K562 (cell line): ENCODE measurements at regions not wholly inside any gene's neighbourhood (a gene's known extent, or its start where the extent isn't known, plus 50 kb on each side); places are given as distances from the start of the nearest gene placed in this dataset.

Experiments
- ATAC-seq: fragments of 200-7000 bp; cut with Tn5 transposase; 3 replicates; pipeline ENCODE4 v1.9.1; 2020; ENCODE audit warnings: moderate library complexity
- BruUV-seq: library from RNA; stranded (reverse); fragments of 400-500 nt; replicated peaks from 2 replicates; lab custom pipeline; 2021; lab: Mats Ljungman, UMichigan
- CTCF ChIA-PET: fragments of 300-600 bp; formaldehyde crosslinking; extraction: SDS; loops from one replicate; lab custom pipeline; 2021; ENCODE audit warnings: low intra/inter-chr PET ratio; lab: Yijun Ruan, JAX
- POLR2A ChIA-PET: fragments of 300-600, 350-650 bp; sonication (Branson Sonifier 250); formaldehyde crosslinking; extraction: SDS; loops from one replicate; lab custom pipeline; 2021; ENCODE audit warnings: antibody characterized with exemption, inconsistent platforms; lab: Yijun Ruan, JAX
- DNase-seq, 4 experiments: peaks; one replicate each; pipeline versions ENCODE4 v3.0.0 to v3.0.0-alpha.2; 2011 to 2018; ENCODE audit warnings: low spot score in 3 of 4, mixed read lengths in 3 of 4; ENCODE audit errors: extremely low read depth in 1 of 4
- FAIRE-seq: peaks from 2 replicates; lab custom pipeline; 2011; peaks lifted over from hg19 to GRCh38; lab: Jason Lieb, UNC
- H2AFZ ChIP-seq: 2 replicates; pipeline ENCODE4 v1.6.0; 2011; ENCODE audit warnings: low read depth, low read length, control low read depth, inconsistent platforms
- H3K27ac ChIP-seq: fragments of 200-600 bp; 3 replicates; pipeline ENCODE4 v1.8.0; 2011; ENCODE audit warnings: low read depth, mild to moderate bottlenecking, control low read depth, inconsistent platforms, low read length, moderate library complexity, mixed read lengths; ENCODE audit errors: extremely low read depth
- H3K27me3 ChIP-seq, 2 experiments: fragments of 300-600 bp in 1 of 2; 2 replicates in 1 of 2; 3 replicates in 1 of 2; pipeline versions ENCODE4 v1.6.0 to v1.8.0; 2011; ENCODE audit warnings: inconsistent platforms in 2 of 2, low read length in 2 of 2, mild to moderate bottlenecking in 1 of 2, mixed read lengths in 1 of 2, moderate library complexity in 1 of 2; ENCODE audit not compliant: control insufficient read depth in 2 of 2, insufficient read depth in 2 of 2
- H3K36me3 ChIP-seq: fragments of 300-600 bp; 3 replicates; pipeline ENCODE4 v1.8.0; 2011; ENCODE audit warnings: mild to moderate bottlenecking, low read length, inconsistent platforms; ENCODE audit not compliant: control insufficient read depth, insufficient read depth
- H3K4me1 ChIP-seq, 2 experiments: fragments of 200-600 bp in 1 of 2; replicated peaks in 1 of 2; 2 replicates in 1 of 2; 3 replicates in 1 of 2; pipeline versions ENCODE4 v1.5.1 to v1.8.0; 2011; ENCODE audit warnings: inconsistent platforms in 2 of 2, low read length in 2 of 2, mild to moderate bottlenecking in 1 of 2, mixed read lengths in 1 of 2, moderate library complexity in 1 of 2; ENCODE audit not compliant: control insufficient read depth in 2 of 2, insufficient read depth in 2 of 2
- H3K4me2 ChIP-seq: 2 replicates; pipeline ENCODE4 v1.6.1; 2011; ENCODE audit warnings: low read length, control low read depth, inconsistent platforms, mixed read lengths; ENCODE audit not compliant: insufficient read depth
- H3K4me3 ChIP-seq: fragments of 200-600 bp; sonication (generic), shearing (Covaris generic); 2 replicates; pipeline ENCODE4 v1.5.1; 2016; ENCODE audit warnings: control low read depth, inconsistent platforms
- H3K79me2 ChIP-seq: fragments of 200-600 bp; 3 replicates; pipeline ENCODE4 v1.8.0; 2011; ENCODE audit warnings: low read length, inconsistent platforms; ENCODE audit not compliant: control insufficient read depth, insufficient read depth
- H3K9ac ChIP-seq, 2 experiments: 2 replicates each; pipeline versions ENCODE4 v1.6.0 to v1.6.1; 2011; ENCODE audit warnings: low read depth in 2 of 2, low read length in 2 of 2, control low read depth in 1 of 2, inconsistent platforms in 1 of 2, mild to moderate bottlenecking in 1 of 2, mixed read lengths in 1 of 2; ENCODE audit not compliant: insufficient read depth in 1 of 2
- H3K9me1 ChIP-seq: one replicate; pipeline ENCODE4 v1.6.0; 2011; ENCODE audit warnings: inconsistent platforms, mild to moderate bottlenecking, low read length, moderate library complexity; ENCODE audit not compliant: control insufficient read depth, insufficient read depth
- H3K9me3 ChIP-seq: replicated peaks from 2 replicates; pipeline ENCODE4 v1.5.1; 2011; ENCODE audit warnings: low read depth, low read length, inconsistent platforms; ENCODE audit not compliant: control insufficient read depth, insufficient read depth
- H4K20me1 ChIP-seq: replicated peaks from 2 replicates; pipeline ENCODE4 v1.6.1; 2011; ENCODE audit warnings: low read length, inconsistent platforms, mixed read lengths; ENCODE audit not compliant: control insufficient read depth, insufficient read depth
- NCOA6 ChIP-seq: fragments of 450-650 bp; IDR thresholded peaks from 2 replicates; pipeline ENCODE4 v1.6.1; 2017; ENCODE audit warnings: mild to moderate bottlenecking
- PHB2 ChIP-seq: fragments of 450-650 bp; IDR thresholded peaks from 2 replicates; pipeline ENCODE4 v1.6.1; 2017; ENCODE audit warnings: low read depth
- SPI1 ChIP-seq: IDR thresholded peaks from 2 replicates; pipeline ENCODE4 v1.6.1; 2011; ENCODE audit warnings: low read depth, low read length, control low read depth, borderline replicate concordance
- SRSF9 ChIP-seq: fragments of 200-400 bp; formaldehyde crosslinking; IDR thresholded peaks from 2 replicates; pipeline ENCODE4 v1.6.1; 2017; ENCODE audit warnings: low read depth, low read length, borderline replicate concordance
- TSC22D4 ChIP-seq: fragments of 450-650 bp; IDR thresholded peaks from 2 replicates; pipeline ENCODE4 v1.6.1; 2016; ENCODE audit warnings: missing genetic modification characterization, missing biosample characterization, control low read depth
- U2AF2 ChIP-seq: fragments of 200-400 bp; formaldehyde crosslinking; optimal IDR thresholded peaks from 2 replicates; pipeline ENCODE3; 2017; ENCODE audit warnings: low read depth, mild to moderate bottlenecking, low read length
- WGBS: fragments of 100-300 bp; shearing (Covaris generic); methylation state at CpG from one replicate; pipeline ENCODE4 v1.1.6; 2016; ENCODE audit warnings: low coverage, mixed read lengths; ENCODE audit not compliant: insufficient coverage; ENCODE audit errors: missing lambda C conversion rate; 5-methylcytosine and 5-hydroxymethylcytosine counted together
- in situ Hi-C: fragments of 300-500 bp; cut with MboI; formaldehyde crosslinking; loops from 4 replicates; pipeline ENCODE4 v1.15.0; 2018; ENCODE audit warnings: inconsistent platforms, mixed read lengths
- intact Hi-C: fragments of 100-400 bp; cut with micrococcal nuclease; formaldehyde crosslinking; loops from 2 replicates; pipeline ENCODE4 v1.14.2; 2022
- TF ChIP-seq, protein P1 (sequence below): fragments of 200-600 bp; sonication (generic); IDR thresholded peaks from one replicate; pipeline ENCODE4 v1.6.1; 2012; ENCODE audit warnings: mild to moderate bottlenecking, low read depth, low read length, inconsistent platforms
- TF ChIP-seq, protein P2 (sequence below): fragments of 450-650 bp; IDR thresholded peaks from 2 replicates; pipeline ENCODE4 v1.6.1; 2017; ENCODE audit warnings: mild to moderate bottlenecking, moderate library complexity

DNA sequence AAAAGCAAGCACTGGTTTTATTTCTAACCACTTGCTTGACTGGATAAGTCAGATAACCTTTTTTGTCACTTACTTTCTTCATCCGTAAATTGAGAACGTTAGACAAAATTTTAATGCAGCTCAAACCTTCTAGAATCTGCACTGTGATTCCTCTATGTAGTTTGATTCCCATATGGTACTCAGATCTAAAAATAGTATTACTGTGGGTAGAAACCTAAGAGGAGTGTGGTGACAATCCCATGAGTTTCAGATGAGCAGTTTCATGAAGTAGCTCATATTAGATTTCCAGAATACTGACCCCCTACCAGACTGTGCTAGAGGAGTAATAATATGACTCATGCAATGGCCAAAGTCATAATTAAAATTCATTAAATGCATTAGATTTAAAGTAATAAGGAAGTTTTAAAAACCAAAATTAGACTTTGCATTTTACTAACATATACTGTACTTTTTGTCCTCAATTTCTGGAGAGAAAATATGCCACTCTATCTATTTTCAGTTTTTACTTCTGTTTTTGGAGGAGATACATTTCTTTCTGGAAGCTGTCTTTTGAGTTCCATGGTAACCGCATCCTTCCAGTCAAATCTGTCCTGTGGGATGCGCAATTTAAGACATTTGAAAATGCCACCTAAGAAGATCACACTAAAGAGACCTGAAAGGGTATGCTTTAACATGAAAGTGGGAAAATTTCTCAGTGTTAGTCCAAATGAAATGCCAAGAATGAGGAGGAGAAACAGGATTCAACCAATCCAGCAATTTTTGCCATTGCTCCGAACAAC is 64.1 kb upstream of the GPM6A start:
- Histone ChIP-seq H4K20me1 (no peaks in the 10 kb centered on the region), H3K9ac (no peak overlapping the region), H3K36me3 (no peaks in the 10 kb centered on the region), H2AFZ (no peak overlapping the region), H3K79me2 (no peaks in the 10 kb centered on the region), H3K27me3 (no peaks in the 10 kb centered on the region), H3K9me1 (no peaks in the 10 kb centered on the region), H3K9me3 (0 out of 2 replicates have a peak, but pooled peaks cover 2% of the 10 kb centered on the region), H3K4me2 (no peak overlapping the region), H3K4me3 (no peak overlapping the region), H3K27ac (no peak overlapping the region), H3K4me1 (no peaks in the 10 kb centered on the region)
- intact Hi-C loops: no loop called here
- ChIA-PET POLR2A (no interaction called here), CTCF (no interaction called here)
- in situ Hi-C loops: no loop called here
- WGBS: 0% methylated on average over 5 of the region's 5 CpGs
- ATAC-seq: no peak
- BruUV-seq: no TSS peak
- no peak for FAIRE-seq
- no peak for DNase-seq
- TF ChIP-seq SRSF9: no peak
- TF ChIP-seq, protein P1, sequence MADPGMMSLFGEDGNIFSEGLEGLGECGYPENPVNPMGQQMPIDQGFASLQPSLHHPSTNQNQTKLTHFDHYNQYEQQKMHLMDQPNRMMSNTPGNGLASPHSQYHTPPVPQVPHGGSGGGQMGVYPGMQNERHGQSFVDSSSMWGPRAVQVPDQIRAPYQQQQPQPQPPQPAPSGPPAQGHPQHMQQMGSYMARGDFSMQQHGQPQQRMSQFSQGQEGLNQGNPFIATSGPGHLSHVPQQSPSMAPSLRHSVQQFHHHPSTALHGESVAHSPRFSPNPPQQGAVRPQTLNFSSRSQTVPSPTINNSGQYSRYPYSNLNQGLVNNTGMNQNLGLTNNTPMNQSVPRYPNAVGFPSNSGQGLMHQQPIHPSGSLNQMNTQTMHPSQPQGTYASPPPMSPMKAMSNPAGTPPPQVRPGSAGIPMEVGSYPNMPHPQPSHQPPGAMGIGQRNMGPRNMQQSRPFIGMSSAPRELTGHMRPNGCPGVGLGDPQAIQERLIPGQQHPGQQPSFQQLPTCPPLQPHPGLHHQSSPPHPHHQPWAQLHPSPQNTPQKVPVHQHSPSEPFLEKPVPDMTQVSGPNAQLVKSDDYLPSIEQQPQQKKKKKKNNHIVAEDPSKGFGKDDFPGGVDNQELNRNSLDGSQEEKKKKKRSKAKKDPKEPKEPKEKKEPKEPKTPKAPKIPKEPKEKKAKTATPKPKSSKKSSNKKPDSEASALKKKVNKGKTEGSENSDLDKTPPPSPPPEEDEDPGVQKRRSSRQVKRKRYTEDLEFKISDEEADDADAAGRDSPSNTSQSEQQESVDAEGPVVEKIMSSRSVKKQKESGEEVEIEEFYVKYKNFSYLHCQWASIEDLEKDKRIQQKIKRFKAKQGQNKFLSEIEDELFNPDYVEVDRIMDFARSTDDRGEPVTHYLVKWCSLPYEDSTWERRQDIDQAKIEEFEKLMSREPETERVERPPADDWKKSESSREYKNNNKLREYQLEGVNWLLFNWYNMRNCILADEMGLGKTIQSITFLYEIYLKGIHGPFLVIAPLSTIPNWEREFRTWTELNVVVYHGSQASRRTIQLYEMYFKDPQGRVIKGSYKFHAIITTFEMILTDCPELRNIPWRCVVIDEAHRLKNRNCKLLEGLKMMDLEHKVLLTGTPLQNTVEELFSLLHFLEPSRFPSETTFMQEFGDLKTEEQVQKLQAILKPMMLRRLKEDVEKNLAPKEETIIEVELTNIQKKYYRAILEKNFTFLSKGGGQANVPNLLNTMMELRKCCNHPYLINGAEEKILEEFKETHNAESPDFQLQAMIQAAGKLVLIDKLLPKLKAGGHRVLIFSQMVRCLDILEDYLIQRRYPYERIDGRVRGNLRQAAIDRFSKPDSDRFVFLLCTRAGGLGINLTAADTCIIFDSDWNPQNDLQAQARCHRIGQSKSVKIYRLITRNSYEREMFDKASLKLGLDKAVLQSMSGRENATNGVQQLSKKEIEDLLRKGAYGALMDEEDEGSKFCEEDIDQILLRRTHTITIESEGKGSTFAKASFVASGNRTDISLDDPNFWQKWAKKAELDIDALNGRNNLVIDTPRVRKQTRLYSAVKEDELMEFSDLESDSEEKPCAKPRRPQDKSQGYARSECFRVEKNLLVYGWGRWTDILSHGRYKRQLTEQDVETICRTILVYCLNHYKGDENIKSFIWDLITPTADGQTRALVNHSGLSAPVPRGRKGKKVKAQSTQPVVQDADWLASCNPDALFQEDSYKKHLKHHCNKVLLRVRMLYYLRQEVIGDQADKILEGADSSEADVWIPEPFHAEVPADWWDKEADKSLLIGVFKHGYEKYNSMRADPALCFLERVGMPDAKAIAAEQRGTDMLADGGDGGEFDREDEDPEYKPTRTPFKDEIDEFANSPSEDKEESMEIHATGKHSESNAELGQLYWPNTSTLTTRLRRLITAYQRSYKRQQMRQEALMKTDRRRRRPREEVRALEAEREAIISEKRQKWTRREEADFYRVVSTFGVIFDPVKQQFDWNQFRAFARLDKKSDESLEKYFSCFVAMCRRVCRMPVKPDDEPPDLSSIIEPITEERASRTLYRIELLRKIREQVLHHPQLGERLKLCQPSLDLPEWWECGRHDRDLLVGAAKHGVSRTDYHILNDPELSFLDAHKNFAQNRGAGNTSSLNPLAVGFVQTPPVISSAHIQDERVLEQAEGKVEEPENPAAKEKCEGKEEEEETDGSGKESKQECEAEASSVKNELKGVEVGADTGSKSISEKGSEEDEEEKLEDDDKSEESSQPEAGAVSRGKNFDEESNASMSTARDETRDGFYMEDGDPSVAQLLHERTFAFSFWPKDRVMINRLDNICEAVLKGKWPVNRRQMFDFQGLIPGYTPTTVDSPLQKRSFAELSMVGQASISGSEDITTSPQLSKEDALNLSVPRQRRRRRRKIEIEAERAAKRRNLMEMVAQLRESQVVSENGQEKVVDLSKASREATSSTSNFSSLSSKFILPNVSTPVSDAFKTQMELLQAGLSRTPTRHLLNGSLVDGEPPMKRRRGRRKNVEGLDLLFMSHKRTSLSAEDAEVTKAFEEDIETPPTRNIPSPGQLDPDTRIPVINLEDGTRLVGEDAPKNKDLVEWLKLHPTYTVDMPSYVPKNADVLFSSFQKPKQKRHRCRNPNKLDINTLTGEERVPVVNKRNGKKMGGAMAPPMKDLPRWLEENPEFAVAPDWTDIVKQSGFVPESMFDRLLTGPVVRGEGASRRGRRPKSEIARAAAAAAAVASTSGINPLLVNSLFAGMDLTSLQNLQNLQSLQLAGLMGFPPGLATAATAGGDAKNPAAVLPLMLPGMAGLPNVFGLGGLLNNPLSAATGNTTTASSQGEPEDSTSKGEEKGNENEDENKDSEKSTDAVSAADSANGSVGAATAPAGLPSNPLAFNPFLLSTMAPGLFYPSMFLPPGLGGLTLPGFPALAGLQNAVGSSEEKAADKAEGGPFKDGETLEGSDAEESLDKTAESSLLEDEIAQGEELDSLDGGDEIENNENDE: no peak
- TF ChIP-seq PHB2: no peak
- TF ChIP-seq SPI1: no peak
- TF ChIP-seq NCOA6: no peak
- no peak for TF ChIP-seq TSC22D4
- TF ChIP-seq, protein P2, sequence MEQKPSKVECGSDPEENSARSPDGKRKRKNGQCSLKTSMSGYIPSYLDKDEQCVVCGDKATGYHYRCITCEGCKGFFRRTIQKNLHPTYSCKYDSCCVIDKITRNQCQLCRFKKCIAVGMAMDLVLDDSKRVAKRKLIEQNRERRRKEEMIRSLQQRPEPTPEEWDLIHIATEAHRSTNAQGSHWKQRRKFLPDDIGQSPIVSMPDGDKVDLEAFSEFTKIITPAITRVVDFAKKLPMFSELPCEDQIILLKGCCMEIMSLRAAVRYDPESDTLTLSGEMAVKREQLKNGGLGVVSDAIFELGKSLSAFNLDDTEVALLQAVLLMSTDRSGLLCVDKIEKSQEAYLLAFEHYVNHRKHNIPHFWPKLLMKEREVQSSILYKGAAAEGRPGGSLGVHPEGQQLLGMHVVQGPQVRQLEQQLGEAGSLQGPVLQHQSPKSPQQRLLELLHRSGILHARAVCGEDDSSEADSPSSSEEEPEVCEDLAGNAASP: no peak
- no peak for TF ChIP-seq U2AF2
